ENCODE measurements at regions not wholly inside any gene's neighbourhood (a gene's known extent, or its start where the extent isn't known, plus 50 kb on each side); places are given as distances from the start of the nearest gene placed in this dataset.
"Not testable (repeated sequence)": the region's sequence is repeated elsewhere in the genome, so short reads cannot be mapped to it uniquely, and the experiment has no call there.

DNA sequence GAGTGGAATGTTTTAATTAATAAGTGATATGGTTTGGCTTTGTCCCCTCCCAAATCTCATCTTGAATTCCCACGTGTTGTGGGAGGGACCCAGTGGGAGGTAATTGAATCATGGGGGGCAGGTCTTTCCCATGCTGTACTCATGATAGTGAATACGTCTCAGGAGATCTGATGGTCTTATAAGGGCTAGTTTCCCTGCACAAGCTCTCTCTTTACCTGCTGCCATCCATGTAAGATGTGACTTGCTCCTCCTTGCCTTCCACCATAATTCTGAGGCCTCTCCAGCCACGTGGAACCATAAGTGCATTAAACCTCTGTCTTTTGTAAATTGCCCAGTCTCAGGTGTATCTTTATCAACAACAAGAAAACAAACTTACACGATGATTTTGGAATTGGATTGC is 734.5 kb upstream of the BCHE start:
- H3K27me3 Mint-ChIP-seq, result not testable (repeated sequence)

DNA sequence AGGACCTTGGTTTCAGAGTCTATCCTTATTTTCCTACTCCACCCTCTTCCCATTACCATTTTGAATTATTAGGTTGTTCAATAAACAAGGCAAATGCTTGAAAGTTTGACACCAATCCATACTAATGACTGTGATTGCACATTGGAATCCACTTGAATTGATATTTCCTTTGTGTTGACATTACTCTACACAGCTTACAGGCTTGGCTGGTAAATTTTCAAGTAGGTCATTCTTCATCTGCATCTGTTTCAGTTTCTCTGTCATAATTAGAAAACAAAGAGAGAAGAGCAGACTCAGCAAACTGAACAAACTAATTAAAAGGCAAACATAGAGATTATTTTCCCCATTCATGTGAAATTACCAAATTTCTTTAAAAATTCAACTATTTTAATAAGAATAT is 732.9 kb upstream of the BCHE start:
- Mint-ChIP-seq H3K9me3 (peaks cover 7 to 8% of the 10 kb centered on the region in 2 donors), H3K4me1 (no peaks in the 10 kb centered on the region), H3K36me3 (no peaks in the 10 kb centered on the region), H3K27ac (no peak overlapping the region), H3K4me3 (no peak overlapping the region), H3K27me3 (no peaks in the 10 kb centered on the region)
- DNase-seq (no peak), ATAC-seq (replicated peaks) (no peak)

More for the DNA sequence above, 734.5 kb upstream of the BCHE start:
- DNase-seq; H3K27ac Mint-ChIP-seq; H3K4me3 Mint-ChIP-seq; H3K4me1 Mint-ChIP-seq; ATAC-seq (replicated peaks); H3K36me3 Mint-ChIP-seq; H3K9me3 Mint-ChIP-seq: not testable (repeated sequence)

DNA sequence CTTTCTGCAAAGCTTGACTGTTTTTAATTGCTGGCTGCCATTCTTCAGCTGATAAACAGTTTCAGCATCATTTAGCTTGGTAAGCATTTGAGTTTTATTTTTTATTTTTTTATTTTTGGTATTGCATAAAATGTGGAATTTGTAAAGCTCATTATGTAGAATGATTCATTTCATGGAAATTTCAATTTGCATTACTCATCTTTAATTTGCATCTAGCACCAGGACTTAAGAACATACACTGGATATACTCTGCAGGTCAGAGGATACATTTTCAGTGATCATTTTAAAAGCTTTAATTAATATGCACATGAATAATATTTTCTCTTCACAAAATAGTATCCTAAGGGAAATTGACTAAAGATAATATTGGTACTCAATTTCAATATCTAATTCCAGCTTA is 732.4 kb upstream of the BCHE start:
- DNase-seq (no peak), ATAC-seq (replicated peaks) (no peak)
- Mint-ChIP-seq H3K27me3 (no peaks in the 10 kb centered on the region), H3K36me3 (no peaks in the 10 kb centered on the region), H3K9me3 (peaks cover 7 to 8% of the 10 kb centered on the region in 2 donors), H3K4me3 (no peak overlapping the region), H3K4me1 (no peaks in the 10 kb centered on the region), H3K27ac (no peak overlapping the region)

DNA sequence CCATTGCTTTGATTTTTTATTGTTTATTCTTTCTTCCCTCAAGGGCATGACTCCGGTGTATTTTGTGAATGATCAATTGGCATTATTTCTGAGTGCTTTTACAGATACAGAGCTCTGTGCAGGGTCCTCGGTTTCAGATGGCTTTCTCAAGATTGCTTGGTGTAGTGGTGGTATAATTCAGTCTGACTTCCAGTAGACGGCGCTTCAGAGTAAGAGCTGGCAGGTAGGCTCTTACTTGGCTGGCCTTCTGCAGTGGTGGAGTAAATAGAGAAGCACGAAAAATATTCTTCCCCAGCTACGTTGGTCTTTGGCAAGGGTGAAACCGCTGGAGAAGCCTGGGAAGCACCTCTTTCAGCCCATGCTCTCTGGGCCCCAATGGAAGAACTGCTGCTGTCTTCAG is 723.0 kb upstream of the BCHE start:
- H3K4me3 Mint-ChIP-seq, result no peak overlapping the region
- H3K27me3 Mint-ChIP-seq, result no peaks in the 10 kb centered on the region
- no peak for DNase-seq
- no peaks in the 10 kb centered on the region for H3K4me1 Mint-ChIP-seq
- H3K27ac Mint-ChIP-seq, result no peak overlapping the region
- no peak for ATAC-seq (replicated peaks)
- peaks cover 0 to 8% of the 10 kb centered on the region in 2 donors for H3K9me3 Mint-ChIP-seq
- no peaks in the 10 kb centered on the region for H3K36me3 Mint-ChIP-seq

DNA sequence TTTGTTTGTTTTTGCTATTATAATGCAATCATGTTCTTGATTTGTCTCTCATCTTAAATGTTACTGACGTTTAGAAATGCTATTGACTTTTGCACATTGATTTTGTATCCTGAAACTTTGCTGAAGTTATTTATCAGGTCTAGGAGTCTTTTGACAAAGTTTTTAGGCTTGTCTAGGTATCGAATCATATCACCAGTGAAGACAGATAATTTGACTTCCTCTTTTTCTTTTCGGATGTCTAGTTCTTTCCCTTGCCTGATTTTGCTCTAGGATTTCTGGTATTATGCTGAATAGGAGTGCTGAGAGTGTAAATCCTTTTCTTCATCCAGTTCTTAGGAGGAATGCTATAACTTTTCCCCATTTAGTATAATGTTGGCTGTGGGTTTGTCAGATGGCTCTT is 719.7 kb upstream of the BCHE start:
- DNase-seq (no peak), ATAC-seq (replicated peaks) (no peak)
- H3K4me1 Mint-ChIP-seq, result no peaks in the 10 kb centered on the region
- peaks cover 0 to 8% of the 10 kb centered on the region in 2 donors for H3K9me3 Mint-ChIP-seq
- H3K27ac Mint-ChIP-seq, result no peak overlapping the region
- H3K36me3 Mint-ChIP-seq, result no peaks in the 10 kb centered on the region
- no peaks in the 10 kb centered on the region for H3K27me3 Mint-ChIP-seq
- H3K4me3 Mint-ChIP-seq, result no peak overlapping the region

DNA sequence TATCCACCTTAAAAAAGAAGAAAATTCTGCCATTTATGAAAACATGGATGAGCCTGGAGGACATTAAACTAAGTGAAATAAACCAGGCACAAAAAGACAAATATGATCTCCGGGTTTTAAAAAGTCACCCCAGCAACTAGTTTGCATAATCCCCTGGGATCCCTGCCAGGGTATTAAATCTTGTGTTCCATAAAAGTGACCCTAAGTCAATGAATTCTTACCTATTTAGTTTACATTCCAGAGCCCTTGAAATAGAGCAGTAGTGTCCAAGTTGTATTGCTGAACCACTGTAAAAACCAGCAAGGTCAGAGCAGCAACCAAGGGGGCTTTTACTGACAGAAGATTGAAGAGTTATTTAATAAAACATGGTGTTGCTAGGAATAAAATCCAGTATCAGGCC is 716.8 kb upstream of the BCHE start:
- DNase-seq, result no peak
- Mint-ChIP-seq H3K4me3 (no peak overlapping the region), H3K27me3 (no peaks in the 10 kb centered on the region), H3K27ac (no peak overlapping the region), H3K36me3 (no peaks in the 10 kb centered on the region), H3K9me3 (peaks cover 0 to 4% of the 10 kb centered on the region in 2 donors), H3K4me1 (no peaks in the 10 kb centered on the region)
- ATAC-seq (replicated peaks), result no peak

DNA sequence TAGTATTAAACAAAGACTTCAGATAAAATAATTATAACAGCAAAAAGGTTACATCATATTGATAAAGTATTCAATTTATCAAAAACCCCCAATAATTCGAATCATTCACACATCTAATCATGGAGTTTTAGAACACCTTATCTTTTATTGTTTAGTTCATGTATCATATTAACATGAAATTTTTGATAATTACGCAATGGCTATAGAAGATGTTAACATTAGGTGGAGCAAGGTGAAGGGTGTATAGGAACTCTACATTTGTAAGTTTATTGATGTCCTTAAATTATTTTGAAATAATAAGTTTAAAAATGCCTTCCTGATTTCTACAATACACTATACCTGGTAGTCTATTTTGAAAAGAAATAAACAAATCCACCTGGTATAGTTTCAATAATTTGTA is 696.5 kb upstream of the BCHE start:
- no peaks in the 10 kb centered on the region for H3K4me1 Mint-ChIP-seq
- ATAC-seq (replicated peaks) (no peak), DNase-seq (no peak)
- no peak overlapping the region for H3K27ac Mint-ChIP-seq
- H3K4me3 Mint-ChIP-seq, result no peak overlapping the region
- H3K27me3 Mint-ChIP-seq, result no peaks in the 10 kb centered on the region
- H3K9me3 Mint-ChIP-seq, result peaks cover 12 to 23% of the 10 kb centered on the region in 2 donors
- peaks cover 0 to 2% of the 10 kb centered on the region in 2 donors for H3K36me3 Mint-ChIP-seq

DNA sequence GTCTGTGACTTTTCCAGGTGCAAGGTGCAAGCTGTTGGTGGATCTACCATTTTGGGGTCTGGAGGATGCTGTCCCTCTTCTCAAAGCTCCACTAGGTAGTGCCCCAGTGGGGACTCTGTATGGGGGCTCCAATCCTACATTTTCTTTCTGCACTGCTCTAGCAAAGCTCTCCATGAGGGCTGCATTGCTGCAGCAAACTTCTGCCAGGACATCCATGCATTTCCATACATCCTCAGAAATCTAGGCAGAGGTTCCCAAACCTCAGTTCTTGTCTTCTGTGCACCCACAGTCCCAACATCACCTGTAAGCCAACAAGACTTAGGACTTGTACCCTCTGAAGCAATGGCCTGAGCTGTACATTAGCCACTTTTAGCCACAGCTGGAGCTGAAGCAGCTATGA is 694.5 kb upstream of the BCHE start:
- no peak overlapping the region for H3K4me3 Mint-ChIP-seq
- ATAC-seq (replicated peaks) (no peak), DNase-seq (no peak)
- no peak overlapping the region for H3K27ac Mint-ChIP-seq
- peaks cover 11 to 23% of the 10 kb centered on the region in 2 donors for H3K9me3 Mint-ChIP-seq
- H3K36me3 Mint-ChIP-seq, result peaks cover 0 to 2% of the 10 kb centered on the region in 2 donors
- H3K4me1 Mint-ChIP-seq, result no peaks in the 10 kb centered on the region
- H3K27me3 Mint-ChIP-seq, result no peaks in the 10 kb centered on the region

DNA sequence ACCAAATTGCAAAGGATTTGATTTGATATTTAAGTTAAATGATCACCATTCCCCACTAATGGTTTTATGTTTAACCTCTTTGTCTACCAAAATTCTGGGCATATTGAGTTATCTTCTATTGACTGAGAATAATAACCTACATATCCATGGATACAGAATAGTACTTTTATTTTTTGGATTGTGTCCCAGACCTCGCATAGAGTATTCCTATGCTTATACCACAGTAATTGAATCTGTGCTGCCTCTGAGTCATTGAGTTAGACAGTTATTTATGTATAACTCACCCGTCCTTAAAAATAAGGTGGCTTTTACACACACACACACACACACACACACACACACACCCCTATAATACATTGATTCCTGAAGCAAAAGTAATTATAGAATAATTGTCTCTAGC is 690.1 kb upstream of the BCHE start:
- Mint-ChIP-seq H3K9me3 (peaks cover 8 to 16% of the 10 kb centered on the region in 2 donors), H3K27me3 (no peaks in the 10 kb centered on the region), H3K36me3 (peaks cover 0 to under 1% of the 10 kb centered on the region in 2 donors), H3K4me3 (no peak overlapping the region), H3K27ac (no peak overlapping the region), H3K4me1 (no peaks in the 10 kb centered on the region)
- DNase-seq, result no peak
- no peak for ATAC-seq (replicated peaks)

DNA sequence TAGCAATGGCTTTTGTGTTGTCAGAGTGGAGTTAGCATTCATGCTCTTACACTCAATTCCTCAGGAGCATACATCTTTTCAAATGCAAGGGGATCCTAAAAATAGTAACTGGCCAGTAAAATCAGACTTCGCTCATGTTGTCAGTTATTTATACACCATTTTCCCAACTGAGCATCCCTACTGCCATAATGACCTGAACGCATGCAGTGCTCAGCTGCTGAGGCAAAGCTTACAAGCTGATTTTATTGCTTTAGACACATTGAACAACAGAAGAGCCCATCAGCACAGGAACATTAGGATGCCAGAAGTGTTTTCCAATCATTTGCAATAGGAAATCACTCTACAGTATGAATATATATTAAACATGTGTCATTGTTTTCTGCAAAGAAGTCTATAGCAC is 689.7 kb upstream of the BCHE start:
- ATAC-seq (replicated peaks) (no peak), DNase-seq (no peak)
- peaks cover 7 to 14% of the 10 kb centered on the region in 2 donors for H3K9me3 Mint-ChIP-seq
- no peaks in the 10 kb centered on the region for H3K4me1 Mint-ChIP-seq
- H3K4me3 Mint-ChIP-seq, result no peak overlapping the region
- no peak overlapping the region for H3K27ac Mint-ChIP-seq
- no peaks in the 10 kb centered on the region for H3K27me3 Mint-ChIP-seq
- H3K36me3 Mint-ChIP-seq, result no peaks in the 10 kb centered on the region

DNA sequence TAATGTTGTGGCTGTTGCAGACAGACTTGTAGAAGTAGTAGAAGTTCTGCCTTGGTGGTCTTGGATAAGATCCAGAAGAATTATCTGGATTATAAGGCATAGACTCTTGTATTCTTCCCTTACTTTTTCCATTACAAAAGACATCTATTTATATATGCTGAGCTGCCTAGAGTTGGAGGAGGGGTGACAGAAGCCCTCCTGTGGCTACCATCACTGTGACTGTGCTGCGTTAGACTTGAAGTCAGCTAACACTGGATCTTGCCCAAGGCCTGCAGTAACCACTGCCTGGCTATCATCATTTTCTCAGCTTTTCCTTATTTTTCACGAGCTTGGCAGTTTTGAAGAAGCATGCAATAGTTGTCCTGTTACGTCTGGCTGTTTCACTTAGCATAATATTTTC is 684.8 kb upstream of the BCHE start:
- ATAC-seq (replicated peaks), result no peak

DNA sequence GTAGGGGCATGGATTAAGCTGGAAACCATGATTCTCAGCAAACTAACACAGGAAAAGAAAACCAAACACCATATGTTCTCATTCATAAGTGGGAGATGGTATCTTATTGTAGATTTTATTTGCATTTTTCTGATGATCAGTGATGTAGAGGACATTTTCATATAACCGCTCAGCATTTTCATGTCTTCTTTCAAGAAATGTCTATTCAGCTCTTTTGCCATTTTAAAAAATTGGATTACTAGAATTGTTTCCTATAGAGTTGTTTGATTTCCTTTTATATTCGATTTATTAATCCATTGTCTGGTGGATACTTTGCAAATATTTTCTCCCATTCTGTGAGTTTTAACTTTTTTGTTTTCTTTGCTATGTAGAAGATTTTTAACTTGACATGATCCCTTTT is 682.2 kb upstream of the BCHE start:
- ATAC-seq (replicated peaks), result no peak
- Mint-ChIP-seq H3K27me3 (no peaks in the 10 kb centered on the region), H3K4me3 (no peak overlapping the region), H3K9me3 (peaks cover 11 to 12% of the 10 kb centered on the region in 2 donors), H3K27ac (no peak overlapping the region), H3K36me3 (no peaks in the 10 kb centered on the region), H3K4me1 (no peaks in the 10 kb centered on the region)
- no peak for DNase-seq

More for the DNA sequence above, 684.8 kb upstream of the BCHE start:
- Mint-ChIP-seq H3K36me3 (no peaks in the 10 kb centered on the region), H3K4me1 (no peaks in the 10 kb centered on the region), H3K27ac (no peak overlapping the region), H3K27me3 (no peaks in the 10 kb centered on the region), H3K9me3 (peaks cover 6 to 8% of the 10 kb centered on the region in 2 donors), H3K4me3 (no peak overlapping the region)
- DNase-seq, result no peak

DNA sequence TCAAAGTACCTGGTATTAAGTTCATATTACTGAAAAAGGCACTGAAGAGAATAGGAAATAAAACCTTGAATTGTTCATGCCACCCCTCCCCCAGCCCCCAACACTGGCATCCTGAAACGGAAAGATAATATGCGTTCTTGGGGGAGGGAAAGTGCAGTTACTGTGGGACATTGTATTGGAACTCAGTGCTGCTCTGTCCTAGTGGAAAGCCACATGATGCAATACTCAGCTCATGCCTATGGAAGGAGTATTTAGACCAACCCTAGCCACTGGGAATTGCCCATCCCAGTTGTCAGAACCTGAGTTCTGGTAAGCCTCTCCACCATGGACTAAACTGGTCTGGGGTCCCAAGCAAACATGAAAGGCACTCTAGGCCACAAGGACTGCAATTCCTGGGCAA is 680.8 kb upstream of the BCHE start:
- Mint-ChIP-seq H3K9me3 (peaks cover 11 to 14% of the 10 kb centered on the region in 2 donors), H3K27me3 (no peaks in the 10 kb centered on the region), H3K4me3 (no peak overlapping the region), H3K27ac (no peak overlapping the region), H3K4me1 (no peaks in the 10 kb centered on the region), H3K36me3 (no peaks in the 10 kb centered on the region)
- no peak for DNase-seq
- ATAC-seq (replicated peaks), result no peak

DNA sequence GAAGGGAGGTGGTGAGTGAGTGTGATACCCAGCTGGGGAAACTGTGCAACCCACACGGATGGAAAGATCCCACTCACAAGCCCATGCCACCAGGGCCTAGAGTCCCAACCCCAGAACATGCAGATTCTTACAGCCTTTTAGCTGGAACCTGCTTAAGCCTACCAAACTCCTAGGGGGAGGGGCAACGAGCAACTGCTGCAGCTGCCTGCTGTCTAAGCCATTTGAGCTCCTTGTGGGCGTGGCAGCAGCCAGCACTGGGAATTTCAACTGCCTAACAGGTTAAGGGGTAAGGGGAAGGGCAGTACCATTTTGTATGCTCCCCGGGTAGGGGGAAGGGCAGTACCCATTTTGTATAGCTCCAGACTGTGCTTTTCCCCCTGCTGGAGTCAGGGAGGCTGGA is 673.2 kb upstream of the BCHE start:
- no peak for DNase-seq
- no peak for ATAC-seq (replicated peaks)
- Mint-ChIP-seq H3K36me3 (no peaks in the 10 kb centered on the region), H3K4me3 (no peak overlapping the region), H3K27ac (no peak overlapping the region), H3K9me3 (peaks cover 8 to 20% of the 10 kb centered on the region in 2 donors), H3K4me1 (no peaks in the 10 kb centered on the region), H3K27me3 (no peaks in the 10 kb centered on the region)

DNA sequence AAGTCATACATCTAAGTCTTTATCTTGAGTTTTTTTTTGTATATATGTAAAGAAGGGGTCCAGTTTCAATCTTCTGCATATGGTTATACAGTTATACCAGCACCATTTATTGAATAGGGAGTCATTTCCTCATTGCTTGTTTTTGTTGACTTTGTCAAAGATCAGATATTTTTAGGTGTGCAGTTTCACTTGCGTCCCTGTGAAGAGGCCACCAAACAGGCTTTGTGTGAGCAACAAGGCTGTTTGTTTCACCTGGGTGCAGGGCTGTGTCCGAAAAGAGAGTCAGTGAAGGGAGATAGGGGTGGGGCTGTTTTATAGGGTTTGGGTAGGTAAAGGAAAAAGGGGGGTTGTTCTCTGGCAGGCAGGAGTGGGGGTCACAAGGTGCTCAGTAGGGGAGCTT is 663.2 kb upstream of the BCHE start:
- DNase-seq; H3K27ac Mint-ChIP-seq; H3K4me3 Mint-ChIP-seq; H3K36me3 Mint-ChIP-seq; H3K27me3 Mint-ChIP-seq; H3K4me1 Mint-ChIP-seq; ATAC-seq (replicated peaks): not testable (repeated sequence)
- peaks cover 30 to 33% of the 10 kb centered on the region in 2 donors for H3K9me3 Mint-ChIP-seq

DNA sequence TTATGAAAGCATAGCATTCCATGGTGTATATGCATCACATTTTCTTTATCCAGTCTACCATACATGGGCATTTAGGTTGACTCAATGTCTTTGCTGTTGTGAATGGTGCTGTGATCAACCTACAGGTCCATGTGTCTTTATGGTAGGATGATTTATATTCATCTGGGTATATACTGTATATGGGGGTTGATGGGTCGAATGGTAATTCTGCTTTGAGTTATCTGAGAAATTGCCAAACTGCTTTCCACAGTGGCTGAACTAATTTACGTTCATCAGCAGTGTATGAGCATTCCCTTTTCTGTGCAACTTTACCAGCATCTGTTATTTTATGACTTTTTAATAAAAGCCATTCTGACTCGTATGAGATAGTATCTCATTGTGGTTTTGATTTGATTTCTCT is 662.4 kb upstream of the BCHE start:
- H3K4me3 Mint-ChIP-seq, result no peak overlapping the region
- H3K27ac Mint-ChIP-seq, result no peak overlapping the region
- H3K36me3 Mint-ChIP-seq, result no peaks in the 10 kb centered on the region
- H3K27me3 Mint-ChIP-seq, result no peaks in the 10 kb centered on the region
- ATAC-seq (replicated peaks) (no peak), DNase-seq (no peak)
- H3K4me1 Mint-ChIP-seq, result no peaks in the 10 kb centered on the region
- H3K9me3 Mint-ChIP-seq, result peaks cover 24 to 26% of the 10 kb centered on the region in 2 donors
